Ishikawa (cell line): ENCODE measurements at regions not wholly inside any gene's neighbourhood (a gene's known extent, or its start where the extent isn't known, plus 50 kb on each side); places are given as distances from the start of the nearest gene placed in this dataset.

Experiments used
- CEBPB ChIP-seq: IDR thresholded peaks from 2 replicates; pipeline ENCODE4 v1.6.1; 2012
- CREB1 ChIP-seq: IDR thresholded peaks from 2 replicates; pipeline ENCODE4 v1.6.1; 2012; ENCODE audit warnings: low read depth
- EGR1 ChIP-seq: IDR thresholded peaks from 2 replicates; pipeline ENCODE4 v1.6.1; 2012
- EP300 ChIP-seq: IDR thresholded peaks from 2 replicates; pipeline ENCODE4 v1.6.1; 2012; ENCODE audit warnings: borderline replicate concordance
- FOXM1 ChIP-seq: IDR thresholded peaks from 2 replicates; pipeline ENCODE4 v1.6.1; 2012; ENCODE audit warnings: low read depth, borderline replicate concordance
- MAX ChIP-seq: IDR thresholded peaks from 2 replicates; pipeline ENCODE4 v1.6.1; 2012
- NFIC ChIP-seq: IDR thresholded peaks from 2 replicates; pipeline ENCODE4 v1.6.1; 2012
- RAD21 ChIP-seq: IDR thresholded peaks from 2 replicates; pipeline ENCODE4 v1.6.1; 2012; ENCODE audit warnings: low read depth
- REST ChIP-seq: IDR thresholded peaks from 2 replicates; pipeline ENCODE4 v1.6.1; 2012; ENCODE audit warnings: low read depth, mild to moderate bottlenecking
- TAF1 ChIP-seq: IDR thresholded peaks from 2 replicates; pipeline ENCODE4 v1.6.1; 2012; ENCODE audit warnings: low read depth, mild to moderate bottlenecking
- TCF12 ChIP-seq: IDR thresholded peaks from 2 replicates; pipeline ENCODE4 v1.6.1; 2012; ENCODE audit warnings: low read depth
- TEAD4 ChIP-seq: IDR thresholded peaks from 2 replicates; pipeline ENCODE4 v1.6.1; 2012
- USF1 ChIP-seq: IDR thresholded peaks from 2 replicates; pipeline ENCODE4 v1.6.1; 2012
- YY1 ChIP-seq: IDR thresholded peaks from 2 replicates; pipeline ENCODE4 v1.6.1; 2012; ENCODE audit warnings: low read depth
- ZBTB7A ChIP-seq: IDR thresholded peaks from 2 replicates; pipeline ENCODE4 v1.6.1; 2012; ENCODE audit warnings: low read depth

GRCh38 chr6:37551446-37551845 is 51.8 kb upstream of the CCDC167 start:
- TF ChIP-seq EP300 = no peak

GRCh38 chr6:37551002-37551401 is 51.3 kb upstream of the CCDC167 start:
- TF ChIP-seq EGR1 (no peak), CREB1 (no peak), ZBTB7A (no peak), RAD21 (no peak), TCF12 (no peak), FOXM1 (no peak)

GRCh38 chr6:37550191-37550831 is 50.6 kb upstream of the CCDC167 start:
- TF ChIP-seq EP300 (no peak), USF1 (no peak), REST (no peak), CREB1 (no peak), NFIC (no peak), TCF12 (no peak), RAD21 (no peak), FOXM1 (no peak), YY1 (no peak), ZBTB7A (no peak), TEAD4 (no peak)

GRCh38 chr6:37549558-37549957 is 49.9 kb upstream of the CCDC167 start:
- TF ChIP-seq REST = no peak
- no peak for TF ChIP-seq CREB1
- no peak for TF ChIP-seq NFIC
- TF ChIP-seq TEAD4 = no peak
- TF ChIP-seq RAD21 = no peak
- TF ChIP-seq EGR1 = no peak
- no peak for TF ChIP-seq CEBPB
- no peak for TF ChIP-seq TAF1
- no peak for TF ChIP-seq USF1
- no peak for TF ChIP-seq FOXM1
- TF ChIP-seq MAX = no peak
- no peak for TF ChIP-seq YY1
- TF ChIP-seq EP300 = no peak
- TF ChIP-seq ZBTB7A = no peak
- no peak for TF ChIP-seq TCF12
